Activated naive CD4-positive, alpha-beta T cell treated with anti-CD3 and anti-CD28 coated beads, Interleukin-2, amount 50 U/mL, for 24 hours (primary cell): ENCODE measurements at regions not wholly inside any gene's neighbourhood (a gene's known extent, or its start where the extent isn't known, plus 50 kb on each side); places are given as distances from the start of the nearest gene placed in this dataset.

Experiments used
- H3K27ac Mint-ChIP-seq: one replicate; pipeline ENCODE4 v1.8.0; 2021; ENCODE audit warnings: mild to moderate bottlenecking, mixed read lengths
- H3K27me3 Mint-ChIP-seq: one replicate; pipeline ENCODE4 v1.8.0; 2021; ENCODE audit warnings: mixed read lengths
- H3K36me3 Mint-ChIP-seq: one replicate; pipeline ENCODE4 v1.8.0; 2021; ENCODE audit warnings: mixed read lengths
- H3K4me1 Mint-ChIP-seq: one replicate; pipeline ENCODE4 v1.8.0; 2021; ENCODE audit warnings: mixed read lengths
- H3K4me3 Mint-ChIP-seq: one replicate; pipeline ENCODE4 v1.8.0; 2021; ENCODE audit warnings: mild to moderate bottlenecking, mixed read lengths
- H3K9me3 Mint-ChIP-seq: one replicate; pipeline ENCODE4 v1.8.0; 2021; ENCODE audit warnings: mixed read lengths

DNA sequence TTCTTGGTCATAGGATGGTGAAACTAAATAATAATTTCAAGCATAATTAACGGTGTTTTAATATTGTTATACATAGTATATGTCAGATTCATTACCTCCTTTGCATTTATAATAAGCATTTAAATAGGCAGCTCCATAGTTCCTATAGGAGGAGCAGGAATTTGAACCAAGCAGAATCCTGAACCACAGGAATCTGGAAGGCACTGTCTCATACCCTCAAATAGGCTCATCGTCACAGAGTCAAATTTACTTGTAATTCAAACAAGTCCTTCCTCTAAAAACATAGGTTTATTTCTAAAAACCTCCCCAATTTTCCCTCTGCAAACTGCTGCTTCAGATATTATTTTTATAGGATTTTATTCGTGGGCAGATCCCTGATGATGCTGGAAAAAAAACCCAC, 376.3 kb upstream of the ARHGEF26 start:
- Mint-ChIP-seq H3K4me1 (no peaks in the 10 kb centered on the region), H3K27me3 (no peaks in the 10 kb centered on the region), H3K36me3 (no peaks in the 10 kb centered on the region), H3K27ac (no peak overlapping the region), H3K9me3 (no peaks in the 10 kb centered on the region), H3K4me3 (no peak overlapping the region)

DNA sequence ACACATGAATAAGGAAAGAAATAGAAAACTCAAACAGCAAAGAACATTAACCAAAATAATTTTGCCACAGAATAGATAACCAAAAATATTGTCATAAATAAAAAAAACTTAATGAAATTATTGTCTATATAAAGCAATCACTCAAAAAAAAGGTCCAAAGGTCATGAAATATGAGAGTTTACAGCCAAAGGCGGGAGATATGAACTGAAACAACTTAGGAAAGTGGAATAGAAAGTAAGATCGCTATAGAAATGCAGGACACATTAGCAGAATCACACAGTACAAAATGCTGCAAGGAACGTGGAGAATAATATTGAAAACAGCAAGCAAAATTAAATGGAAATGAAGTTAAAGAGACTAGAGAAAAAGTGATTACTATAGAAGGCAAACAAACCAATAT, 375.0 kb upstream of the ARHGEF26 start:
- Mint-ChIP-seq H3K36me3 (no peaks in the 10 kb centered on the region), H3K4me3 (no peak overlapping the region), H3K27ac (no peak overlapping the region), H3K9me3 (no peaks in the 10 kb centered on the region), H3K4me1 (no peaks in the 10 kb centered on the region), H3K27me3 (no peaks in the 10 kb centered on the region)

DNA sequence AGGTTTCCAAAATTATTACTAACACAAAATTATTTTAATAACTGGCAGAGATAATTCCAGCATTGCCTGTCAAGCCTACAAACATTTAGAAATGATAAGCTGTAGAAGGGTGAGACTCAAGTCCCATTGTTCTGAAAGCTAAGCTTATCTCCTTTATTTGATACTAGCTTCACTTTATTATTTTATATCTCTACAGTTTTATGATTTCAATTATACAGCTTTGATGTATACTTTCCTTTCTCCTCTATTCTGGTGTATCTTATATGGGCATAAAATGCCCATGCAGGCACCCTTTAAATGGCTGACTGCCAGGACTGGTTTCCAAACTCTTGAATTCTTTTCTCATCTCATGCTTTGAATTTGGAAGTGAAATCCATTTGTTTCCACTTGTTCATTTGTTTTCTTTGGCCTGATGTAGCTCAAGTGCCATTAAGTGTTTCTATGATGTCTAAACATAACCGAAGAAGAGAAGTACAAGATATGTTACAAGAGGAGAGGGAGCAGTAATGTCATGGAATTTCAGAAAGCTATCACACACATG, 372.1 kb upstream of the ARHGEF26 start:
- Mint-ChIP-seq H3K9me3 (no peaks in the 10 kb centered on the region), H3K4me1 (no peaks in the 10 kb centered on the region), H3K36me3 (no peaks in the 10 kb centered on the region), H3K4me3 (no peak overlapping the region), H3K27me3 (no peaks in the 10 kb centered on the region), H3K27ac (no peak overlapping the region)

DNA sequence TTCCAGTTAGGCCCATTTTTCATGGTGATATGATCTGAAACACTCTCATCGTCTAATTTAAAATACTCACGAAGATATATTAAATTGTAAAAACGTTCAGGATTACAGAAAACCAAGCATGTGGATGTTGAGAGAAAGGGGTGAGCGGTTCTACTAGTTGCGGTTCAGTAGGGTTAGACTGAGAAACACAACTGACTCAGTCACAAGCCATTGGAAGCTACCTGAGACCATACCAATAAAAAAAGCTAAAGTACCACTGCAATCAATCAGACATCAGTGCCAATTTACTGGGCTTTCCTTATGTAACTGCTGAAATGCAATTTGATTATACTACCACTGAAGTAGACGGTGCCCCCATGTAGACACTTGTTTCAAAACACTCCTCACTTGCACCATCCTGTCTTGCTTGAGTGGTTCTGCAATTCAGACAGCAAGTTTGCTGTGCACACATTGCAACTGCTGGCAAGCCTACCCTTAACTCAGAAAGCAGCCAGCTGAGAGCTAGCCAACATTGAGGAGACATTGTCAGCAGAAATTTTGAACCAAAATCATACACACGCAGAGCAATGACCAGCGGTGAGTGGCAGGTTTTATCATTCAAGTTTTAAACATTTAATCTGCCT, 368.7 kb upstream of the ARHGEF26 start:
- Mint-ChIP-seq H3K27ac (no peak overlapping the region), H3K4me3 (no peak overlapping the region), H3K9me3 (no peaks in the 10 kb centered on the region), H3K27me3 (no peaks in the 10 kb centered on the region), H3K4me1 (no peaks in the 10 kb centered on the region), H3K36me3 (no peaks in the 10 kb centered on the region)

DNA sequence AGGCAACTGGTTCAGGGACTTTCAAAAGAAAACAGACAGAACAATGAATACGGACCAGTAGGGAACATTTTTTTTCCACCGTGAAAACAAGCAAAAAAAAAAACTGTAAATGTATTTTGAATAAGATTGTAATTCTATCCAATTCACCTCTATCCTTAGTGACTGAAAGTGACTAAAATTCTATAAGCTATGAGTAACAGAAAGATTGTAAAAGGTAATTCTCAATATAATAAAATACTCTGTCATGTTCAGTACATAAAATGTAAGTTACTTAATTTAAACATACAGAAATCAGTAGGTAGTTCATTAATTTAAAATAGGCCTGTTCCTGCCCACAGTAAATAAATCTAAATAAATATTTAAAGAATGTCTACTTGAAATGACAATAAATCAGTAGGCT, 368.2 kb upstream of the ARHGEF26 start:
- no peaks in the 10 kb centered on the region for H3K4me1 Mint-ChIP-seq

DNA sequence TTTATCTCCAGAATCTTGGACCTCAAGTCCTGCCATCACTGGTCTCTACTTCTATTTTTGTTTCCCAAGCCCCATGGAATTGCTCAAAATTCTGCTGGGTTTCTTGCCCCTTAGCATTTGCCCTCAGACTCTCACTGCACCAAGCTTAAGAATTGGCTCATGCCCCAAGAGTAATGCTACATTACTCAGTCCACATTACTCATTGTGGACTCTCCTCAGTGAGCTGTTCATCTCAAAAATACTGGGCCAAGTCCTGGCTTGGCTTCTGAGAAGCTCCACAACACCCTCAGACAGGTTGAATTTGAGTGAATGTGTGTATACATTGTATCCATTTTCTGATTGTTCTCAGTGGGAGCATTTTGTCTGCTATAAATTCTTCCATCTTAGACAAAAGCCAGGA, 364.4 kb upstream of the ARHGEF26 start:
- Mint-ChIP-seq H3K9me3 (no peaks in the 10 kb centered on the region), H3K36me3 (no peaks in the 10 kb centered on the region), H3K4me1 (no peaks in the 10 kb centered on the region), H3K4me3 (no peak overlapping the region), H3K27me3 (no peaks in the 10 kb centered on the region), H3K27ac (no peak overlapping the region)

More for the DNA sequence above, 368.2 kb upstream of the ARHGEF26 start:
- Mint-ChIP-seq H3K27ac (no peak overlapping the region), H3K36me3 (no peaks in the 10 kb centered on the region), H3K9me3 (no peaks in the 10 kb centered on the region), H3K27me3 (no peaks in the 10 kb centered on the region), H3K4me3 (no peak overlapping the region)

DNA sequence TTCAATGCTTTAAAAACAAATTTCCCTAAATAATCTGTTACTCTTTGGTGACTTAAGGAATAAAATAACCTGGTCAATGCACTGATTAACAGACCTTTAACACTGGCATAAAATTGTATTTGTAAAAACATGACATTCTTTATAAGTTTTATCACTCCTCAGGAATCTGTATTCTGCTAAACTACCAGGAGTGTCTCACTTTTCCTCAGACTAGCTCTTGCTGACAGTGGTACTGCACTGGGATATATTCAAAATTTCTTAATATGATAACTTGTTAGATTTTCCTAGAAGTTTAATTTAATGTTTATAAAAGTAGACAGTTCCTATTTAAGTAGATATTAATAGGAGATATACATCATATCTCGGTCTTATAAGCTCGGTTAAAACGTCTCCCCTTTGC, 363.4 kb upstream of the ARHGEF26 start:
- H3K36me3 Mint-ChIP-seq, result no peaks in the 10 kb centered on the region
- no peak overlapping the region for H3K4me3 Mint-ChIP-seq
- H3K27ac Mint-ChIP-seq, result no peak overlapping the region
- H3K4me1 Mint-ChIP-seq, result no peaks in the 10 kb centered on the region
- no peaks in the 10 kb centered on the region for H3K9me3 Mint-ChIP-seq
- no peaks in the 10 kb centered on the region for H3K27me3 Mint-ChIP-seq

DNA sequence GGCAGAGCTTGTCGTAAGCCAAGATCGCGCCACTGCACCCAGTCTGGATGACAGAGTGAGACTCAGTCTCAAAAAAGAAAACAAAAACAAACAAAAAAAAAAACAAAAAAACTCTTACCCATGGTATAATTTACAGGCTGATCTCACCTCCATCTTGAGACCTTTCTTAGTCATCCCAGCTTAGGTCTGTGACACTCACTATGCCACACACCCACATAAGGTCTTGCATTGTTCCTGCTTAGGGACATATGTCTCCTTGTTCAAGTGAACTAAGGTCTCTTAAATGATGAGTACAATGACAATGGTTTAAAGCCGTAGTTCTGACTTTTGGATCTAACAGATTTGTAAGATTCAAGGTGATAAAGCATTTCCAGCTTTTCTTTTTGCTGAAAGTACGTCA, 360.2 kb upstream of the ARHGEF26 start:
- Mint-ChIP-seq H3K27me3 (no peaks in the 10 kb centered on the region), H3K4me3 (no peak overlapping the region), H3K4me1 (no peaks in the 10 kb centered on the region), H3K27ac (no peak overlapping the region), H3K36me3 (no peaks in the 10 kb centered on the region), H3K9me3 (no peaks in the 10 kb centered on the region)

DNA sequence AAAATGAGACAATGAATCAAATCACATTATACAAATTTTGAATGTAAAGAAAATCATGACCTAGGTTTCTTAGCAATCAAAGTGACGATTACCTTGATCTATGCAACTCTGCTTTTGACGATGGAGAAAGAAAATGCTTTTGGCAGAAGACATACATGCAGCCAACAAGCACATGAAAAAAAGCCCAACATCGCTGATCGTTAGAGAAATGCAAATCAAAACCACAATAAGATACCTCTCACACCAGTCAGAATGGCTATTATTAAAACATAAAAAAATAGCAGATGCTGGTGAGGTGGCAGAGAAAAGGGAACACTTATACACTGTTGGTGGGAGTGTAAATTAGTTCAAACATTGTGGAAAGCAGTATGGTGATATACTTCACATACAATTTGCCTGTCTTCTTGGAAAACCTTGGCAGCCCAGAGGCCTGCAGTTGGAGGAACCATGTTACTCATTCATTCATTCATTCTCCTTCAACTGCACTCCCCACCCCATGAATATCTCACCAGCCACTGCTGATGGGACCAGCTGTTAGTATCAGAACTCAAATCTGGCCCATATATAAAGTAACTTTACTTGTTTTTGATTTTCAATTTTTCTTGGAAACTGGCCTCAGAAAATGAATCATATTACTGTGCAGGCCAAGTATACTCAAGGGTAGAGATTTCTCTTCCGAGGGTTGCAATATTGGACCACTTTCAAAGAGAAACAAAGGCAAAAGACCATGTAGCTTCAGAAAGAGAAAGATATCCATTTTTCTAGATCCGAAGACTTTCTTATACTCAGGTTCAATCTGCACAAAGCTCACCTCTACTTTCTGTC, 358.6 kb upstream of the ARHGEF26 start:
- Mint-ChIP-seq H3K4me1 (no peaks in the 10 kb centered on the region), H3K9me3 (no peaks in the 10 kb centered on the region), H3K27me3 (no peaks in the 10 kb centered on the region), H3K4me3 (no peak overlapping the region), H3K27ac (no peak overlapping the region), H3K36me3 (no peaks in the 10 kb centered on the region)

DNA sequence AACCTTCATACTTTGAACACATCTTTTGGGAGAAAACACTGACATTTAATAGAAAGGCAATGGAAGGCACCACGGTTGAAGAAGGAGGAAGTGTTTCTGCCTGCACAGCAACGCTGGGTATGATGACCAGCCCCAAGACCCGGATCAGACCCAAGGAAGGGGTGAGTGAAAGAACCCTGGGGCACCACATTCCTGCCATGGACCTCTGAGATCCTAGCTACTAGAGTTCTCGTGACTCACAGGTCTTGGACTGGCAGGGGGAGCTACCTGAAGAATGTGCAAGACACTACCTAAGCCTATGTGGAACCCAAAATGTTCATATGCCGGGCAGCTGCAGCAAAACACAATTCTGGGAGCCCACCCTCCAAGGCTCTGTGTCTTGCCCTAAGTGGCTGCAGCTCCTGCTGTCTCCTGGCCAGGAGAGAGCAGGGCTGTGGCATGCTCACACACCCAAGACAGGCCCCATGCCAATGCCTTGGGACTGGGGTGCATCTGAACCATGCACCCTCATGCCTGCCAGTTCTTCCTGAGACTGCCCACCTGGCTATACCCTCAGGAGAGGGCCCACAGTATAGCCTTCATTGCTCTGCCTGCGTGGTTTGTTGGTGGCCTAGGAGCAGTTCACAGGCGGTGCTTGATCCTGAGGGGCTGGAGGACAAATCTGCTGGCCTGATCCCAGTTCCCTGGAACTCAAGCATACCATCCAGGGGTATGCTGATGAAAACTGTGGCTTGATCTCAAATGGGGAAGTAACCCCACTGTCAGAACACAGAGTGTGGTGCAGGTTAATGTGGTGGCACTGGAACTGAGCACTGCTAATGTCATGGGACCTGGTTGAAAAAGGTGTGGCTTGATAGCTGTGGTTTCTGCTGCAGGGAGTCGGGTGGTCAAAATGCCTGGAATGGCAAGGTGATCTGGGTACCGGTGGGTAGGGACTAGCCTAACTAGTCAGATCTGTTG, 353.3 kb upstream of the ARHGEF26 start:
- Mint-ChIP-seq H3K9me3 (no peaks in the 10 kb centered on the region), H3K36me3 (no peaks in the 10 kb centered on the region), H3K4me1 (no peaks in the 10 kb centered on the region), H3K27me3 (peaks cover 2% of the 10 kb centered on the region), H3K27ac (no peak overlapping the region), H3K4me3 (no peak overlapping the region)

DNA sequence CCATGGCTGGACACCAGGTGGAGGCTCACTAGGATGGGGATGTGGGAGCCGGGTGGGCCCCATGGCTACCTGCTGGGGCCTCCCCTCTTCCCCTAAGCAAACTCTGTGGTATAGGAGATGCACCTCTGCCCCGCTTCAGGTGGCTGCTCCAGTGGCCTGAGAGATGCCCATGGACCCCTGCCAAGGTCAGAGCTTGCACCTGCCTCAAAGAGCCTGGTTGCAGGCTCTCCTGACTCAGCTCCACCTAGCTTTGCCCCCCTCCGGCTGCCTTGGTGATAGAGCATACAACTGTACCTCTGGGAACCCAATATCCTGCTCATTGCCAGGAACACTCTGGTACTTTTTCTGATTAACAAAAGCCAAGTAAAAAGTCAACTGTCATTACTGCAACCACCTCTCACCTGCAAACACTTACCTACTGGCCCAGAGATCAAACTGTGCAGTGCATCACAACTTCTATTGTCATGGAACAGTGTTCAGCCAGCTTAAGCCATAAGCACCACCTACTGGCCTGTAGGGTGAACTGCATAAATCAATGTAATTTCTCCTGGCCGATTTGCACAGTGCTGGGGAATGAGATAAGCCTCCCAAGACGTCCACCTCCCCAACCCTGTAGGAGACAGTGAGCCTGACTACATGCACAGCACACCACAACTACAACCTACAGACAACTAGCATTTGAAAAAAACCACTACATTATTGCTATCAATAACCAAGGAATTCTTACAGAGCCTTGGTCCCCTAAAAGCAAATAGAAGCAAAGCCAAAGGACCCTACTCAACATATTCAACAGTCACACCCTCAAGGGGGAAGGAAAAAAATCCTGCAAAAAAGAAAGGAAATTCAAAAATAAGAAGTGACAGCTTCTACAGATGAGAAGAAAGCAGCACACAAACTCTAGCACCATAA, 352.4 kb upstream of the ARHGEF26 start:
- Mint-ChIP-seq H3K4me3 (no peak overlapping the region), H3K27me3 (peaks cover 2% of the 10 kb centered on the region), H3K27ac (peak overlapping the region; percentile 25), H3K9me3 (no peaks in the 10 kb centered on the region), H3K36me3 (no peaks in the 10 kb centered on the region), H3K4me1 (no peaks in the 10 kb centered on the region)

DNA sequence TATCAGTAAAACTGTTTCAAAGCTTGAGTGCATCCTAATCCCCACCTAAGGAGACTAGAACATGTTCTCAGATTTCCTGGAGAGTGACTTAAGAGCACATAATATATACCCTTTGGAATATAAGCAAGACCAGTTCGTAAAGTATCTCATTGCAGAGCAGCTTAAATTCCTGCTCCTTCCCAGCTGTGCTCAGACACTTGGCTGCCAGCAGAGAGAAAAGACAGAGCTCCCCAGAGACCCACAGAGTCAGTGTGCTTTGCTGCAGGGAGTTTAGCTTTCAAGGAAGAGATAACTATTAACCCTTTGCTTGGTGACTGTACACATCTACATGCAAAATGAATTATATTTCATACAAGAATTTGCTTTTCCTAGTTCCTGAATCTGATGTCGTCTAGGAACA, 338.1 kb upstream of the ARHGEF26 start:
- no peaks in the 10 kb centered on the region for H3K36me3 Mint-ChIP-seq
- H3K4me1 Mint-ChIP-seq, result no peaks in the 10 kb centered on the region
- no peak overlapping the region for H3K4me3 Mint-ChIP-seq
- H3K27me3 Mint-ChIP-seq, result peaks cover 2% of the 10 kb centered on the region
- no peaks in the 10 kb centered on the region for H3K9me3 Mint-ChIP-seq
- no peak overlapping the region for H3K27ac Mint-ChIP-seq

DNA sequence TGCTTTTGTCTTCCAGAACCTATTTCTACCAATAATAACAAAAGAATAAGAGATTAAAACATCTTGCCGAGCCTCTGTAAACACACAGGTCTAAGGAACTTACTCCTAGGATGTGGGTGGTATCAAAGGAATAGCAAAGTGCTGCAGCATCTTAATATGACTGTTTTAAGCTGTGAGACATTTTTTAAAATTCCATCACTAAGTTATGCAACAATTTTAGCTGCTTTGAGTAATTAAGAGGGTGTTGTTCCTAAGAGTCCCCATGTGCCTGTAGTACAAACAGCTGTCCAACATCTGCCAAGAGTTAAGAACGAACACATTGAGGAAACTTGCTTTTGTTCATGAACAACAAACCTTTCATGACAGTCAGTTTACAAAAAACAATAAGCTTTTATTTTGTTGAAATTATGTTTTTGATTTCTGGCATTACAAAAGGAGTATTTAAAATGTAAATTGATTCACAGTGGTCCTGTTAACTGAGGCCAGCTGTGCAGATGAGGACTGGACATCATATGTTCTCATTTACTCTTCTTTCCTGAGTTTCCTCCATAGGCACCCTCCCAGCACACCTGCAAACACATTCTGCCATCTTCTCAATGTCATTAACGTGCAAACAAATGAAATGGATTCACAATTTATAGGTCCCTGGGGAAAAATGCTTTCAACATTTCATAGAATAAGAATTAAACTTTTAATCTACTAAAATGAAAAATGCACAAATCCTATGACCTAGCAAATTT, 337.3 kb upstream of the ARHGEF26 start:
- peaks cover 2% of the 10 kb centered on the region for H3K27me3 Mint-ChIP-seq

DNA sequence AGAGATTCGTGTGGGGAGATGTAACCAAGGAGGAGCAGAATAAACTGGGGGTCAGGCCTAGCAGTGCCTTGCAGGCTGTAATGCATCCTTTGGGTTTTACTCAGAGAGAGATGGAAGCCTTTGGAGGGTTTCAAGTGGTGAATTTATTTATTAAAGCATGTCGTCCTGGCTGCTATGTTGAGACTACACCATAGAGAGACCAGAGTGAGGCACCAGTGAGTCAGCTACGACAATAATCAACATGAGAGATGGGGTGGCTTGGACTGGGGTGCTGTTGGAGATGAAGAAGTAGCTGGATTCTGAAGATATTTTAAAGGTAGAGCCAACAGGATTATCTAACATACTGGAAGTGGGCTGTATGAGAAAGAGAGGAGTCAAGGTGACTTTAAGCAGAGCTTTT, 335.3 kb upstream of the ARHGEF26 start:
- H3K4me3 Mint-ChIP-seq, result no peak overlapping the region
- no peaks in the 10 kb centered on the region for H3K36me3 Mint-ChIP-seq
- no peaks in the 10 kb centered on the region for H3K4me1 Mint-ChIP-seq
- H3K9me3 Mint-ChIP-seq, result no peaks in the 10 kb centered on the region
- peaks cover 2% of the 10 kb centered on the region for H3K27me3 Mint-ChIP-seq
- no peak overlapping the region for H3K27ac Mint-ChIP-seq

More for the DNA sequence above, 337.3 kb upstream of the ARHGEF26 start:
- Mint-ChIP-seq H3K27ac (no peak overlapping the region), H3K9me3 (no peaks in the 10 kb centered on the region), H3K4me1 (no peaks in the 10 kb centered on the region), H3K4me3 (no peak overlapping the region), H3K36me3 (no peaks in the 10 kb centered on the region)
